HEK293 (cell line): ENCODE measurements at regions not wholly inside any gene's neighbourhood (a gene's known extent, or its start where the extent isn't known, plus 50 kb on each side); places are given as distances from the start of the nearest gene placed in this dataset.

Experiments used
- CTCF ChIA-PET: fragments of 350-600 bp; formaldehyde crosslinking; extraction: SDS; loops from one replicate; lab custom pipeline; 2021; ENCODE audit warnings: antibody characterized with exemption; lab: Yijun Ruan, JAX
- POLR2A ChIA-PET: fragments of 300-600 bp; formaldehyde crosslinking; extraction: SDS; loops from one replicate; lab custom pipeline; 2020; ENCODE audit warnings: antibody characterized with exemption, inconsistent platforms; lab: Yijun Ruan, JAX
- H3K27ac ChIP-seq: fragments of 200-500 bp; sonication (Bioruptor generic); 2 replicates; pipeline ENCODE4 v1.5.1; 2014; ENCODE audit warnings: low read depth, low read length, control low read depth, inconsistent platforms; ENCODE audit errors: extremely low read depth
- H3K36me3 ChIP-seq, 2 experiments: fragments of 200-500 bp in 1 of 2; sonication (Bioruptor generic) in 1 of 2; 1 replicate in 1 of 2; 2 replicates in 1 of 2; pipeline ENCODE4 v1.5.1; 2014 to 2017; ENCODE audit warnings: inconsistent platforms in 2 of 2, low read length in 2 of 2; ENCODE audit not compliant: control insufficient read depth in 2 of 2, insufficient read depth in 1 of 2
- H3K4me1 ChIP-seq: fragments of 200-500 bp; sonication (Bioruptor generic); 2 replicates; pipeline ENCODE4 v1.5.1; 2014; ENCODE audit warnings: mild to moderate bottlenecking, low read length, inconsistent platforms; ENCODE audit not compliant: control insufficient read depth, insufficient read depth
- H3K4me3 ChIP-seq: 2 replicates; pipeline ENCODE4 v1.5.1; 2011; ENCODE audit warnings: low read depth, mild to moderate bottlenecking, control low read depth, low read length, moderate library complexity
- H3K9me3 ChIP-seq: fragments of 200-500 bp; sonication (Bioruptor generic); 2 replicates; pipeline ENCODE4 v1.5.1; 2014; ENCODE audit warnings: low read depth, low read length, inconsistent platforms; ENCODE audit not compliant: control insufficient read depth, insufficient read depth
- ATF2 ChIP-seq: fragments of 450-650 bp; formaldehyde crosslinking; IDR thresholded peaks from 2 replicates; pipeline ENCODE4 v1.5.1; 2016; ENCODE audit warnings: missing biosample characterization, missing genetic modification characterization, low read depth
- KLF1 ChIP-seq: fragments of 450-650 bp; formaldehyde crosslinking; IDR thresholded peaks from 2 replicates; pipeline ENCODE4 v1.5.1; 2016; ENCODE audit warnings: missing biosample characterization, missing genetic modification characterization
- REST ChIP-seq: fragments of 450-650 bp; formaldehyde crosslinking; IDR thresholded peaks from 2 replicates; pipeline ENCODE4 v1.5.1; 2016; ENCODE audit warnings: missing biosample characterization, missing genetic modification characterization
- TSHZ1 ChIP-seq: fragments of 450-650 bp; formaldehyde crosslinking; IDR thresholded peaks from 2 replicates; pipeline ENCODE4 v1.5.1; 2016; ENCODE audit warnings: missing biosample characterization, missing genetic modification characterization, borderline replicate concordance
- YY2 ChIP-seq: fragments of 450-650 bp; formaldehyde crosslinking; IDR thresholded peaks from 2 replicates; pipeline ENCODE4 v1.5.1; 2016; ENCODE audit warnings: missing biosample characterization, missing genetic modification characterization
- ZBTB7A ChIP-seq: fragments of 450-650 bp; formaldehyde crosslinking; IDR thresholded peaks from 2 replicates; pipeline ENCODE4 v1.5.1; 2016; ENCODE audit warnings: low read depth, missing biosample characterization, missing genetic modification characterization
- ZFHX2 ChIP-seq: fragments of 450-650 bp; formaldehyde crosslinking; conservative IDR thresholded peaks from 2 replicates; pipeline ENCODE4 v1.5.1; 2016; ENCODE audit warnings: missing biosample characterization, missing genetic modification characterization
- ZNF175 ChIP-seq: fragments of 450-650 bp; formaldehyde crosslinking; IDR thresholded peaks from 2 replicates; pipeline ENCODE4 v1.5.1; 2016; ENCODE audit warnings: missing biosample characterization, missing genetic modification characterization
- ZNF341 ChIP-seq: fragments of 450-650 bp; formaldehyde crosslinking; IDR thresholded peaks from 2 replicates; pipeline ENCODE4; 2016; ENCODE audit warnings: low read depth, missing biosample characterization, missing genetic modification characterization
- ZNF473 ChIP-seq: fragments of 450-650 bp; formaldehyde crosslinking; IDR thresholded peaks from 2 replicates; pipeline ENCODE4 v1.5.1; 2017; ENCODE audit warnings: missing biosample characterization, missing genetic modification characterization
- ZNF514 ChIP-seq: fragments of 450-650 bp; formaldehyde crosslinking; IDR thresholded peaks from 2 replicates; pipeline ENCODE4 v1.5.1; 2016; ENCODE audit warnings: missing biosample characterization, missing genetic modification characterization
- ZNF530 ChIP-seq: fragments of 450-650 bp; formaldehyde crosslinking; IDR thresholded peaks from 2 replicates; pipeline ENCODE4 v1.5.1; 2016; ENCODE audit warnings: low read depth, missing biosample characterization, missing genetic modification characterization
- ZNF707 ChIP-seq: fragments of 450-650 bp; formaldehyde crosslinking; IDR thresholded peaks from 2 replicates; pipeline ENCODE4 v1.5.1; 2016; ENCODE audit warnings: missing biosample characterization, missing genetic modification characterization
- ZNF792 ChIP-seq: fragments of 450-650 bp; formaldehyde crosslinking; IDR thresholded peaks from 2 replicates; pipeline ENCODE4 v1.5.1; 2016; ENCODE audit warnings: missing biosample characterization, missing genetic modification characterization
- ZXDB ChIP-seq: fragments of 450-650 bp; formaldehyde crosslinking; IDR thresholded peaks from 2 replicates; pipeline ENCODE4 v1.5.1; 2016; ENCODE audit warnings: missing biosample characterization, missing genetic modification characterization

GRCh38 chr20:16674243-16674642, 55.6 kb upstream of the SNRPB2 start:
- Histone ChIP-seq H3K9me3 (no peaks in the 10 kb centered on the region), H3K4me1 (no peaks in the 10 kb centered on the region), H3K36me3 (no peaks in the 10 kb centered on the region)
- CTCF ChIA-PET, result interaction anchor here (0.8 kb wide), 1 partner anchor 11 kb away, joined by 3 read pairs; no protein-coding TSS in a partner anchor
- TF ChIP-seq ZFHX2 (tag by site-specific recombination) (no peak), YY2 (tag by site-specific recombination) (no peak), ATF2 (tag by site-specific recombination) (no peak), ZNF514 (tag by site-specific recombination) (no peak), ZXDB (tag by site-specific recombination) (no peak), ZNF792 (tag by site-specific recombination) (no peak), ZNF341 (tag by site-specific recombination) (no peak), REST (tag by site-specific recombination) (no peak), ZBTB7A (tag by site-specific recombination) (no peak)
- TF ChIP-seq, all 188 proteins: peak for 0
- POLR2A ChIA-PET, result no interaction called here
- no peak overlapping the region for H3K4me3 ChIP-seq
- no peak overlapping the region for H3K27ac ChIP-seq

GRCh38 chr20:16672299-16672698, 57.5 kb upstream of the SNRPB2 start:
- H3K4me3 ChIP-seq, result no peak overlapping the region
- TF ChIP-seq TSHZ1 (no peak), ZNF530 (no peak), ZNF175 (tag by site-specific recombination) (no peak), ZNF707 (tag by site-specific recombination) (no peak), KLF1 (tag by site-specific recombination) (no peak)
- ChIA-PET CTCF (interaction anchor here (0.6 kb wide), 2 partner anchors 44 to 163 kb away, joined by 3 to 5 read pairs; no protein-coding TSS in a partner anchor), POLR2A (no interaction called here)
- no peaks in the 10 kb centered on the region for H3K4me1 ChIP-seq
- no peak overlapping the region for H3K27ac ChIP-seq
- H3K36me3 ChIP-seq, result no peaks in the 10 kb centered on the region
- H3K9me3 ChIP-seq, result no peaks in the 10 kb centered on the region

- Histone ChIP-seq H3K4me1 (no peaks in the 10 kb centered on the region), H3K27ac (no peak overlapping the region), H3K36me3 (no peaks in the 10 kb centered on the region), H3K9me3 (no peaks in the 10 kb centered on the region), H3K4me3 (no peak overlapping the region)
- ChIA-PET CTCF (interaction anchor here (0.6 kb wide), 1 partner anchor 162 kb away, joined by 3 read pairs; no protein-coding TSS in a partner anchor), POLR2A (no interaction called here)
- no peak for TF ChIP-seq ZNF473 (tag by site-specific recombination)
Measured at GRCh38 chr20:16671753-16672152, 58.1 kb upstream of the SNRPB2 start.
